ENCODE measurements at regions not wholly inside any gene's neighbourhood (a gene's known extent, or its start where the extent isn't known, plus 50 kb on each side); places are given as distances from the start of the nearest gene placed in this dataset.
A peak's percentile ranks its signal among the peaks of the same experiment; 100 is the strongest.

- Histone ChIP-seq H3K9ac (ENCODE audit: low read length) (no peak overlapping the region), H3K27me3 (ENCODE audit: control insufficient read depth, insufficient read depth, low read length) (no peaks in the 10 kb centered on the region), H3K36me3 (ENCODE audit: control insufficient read depth, insufficient read depth, low read length) (no peaks in the 10 kb centered on the region), H3K27ac (ENCODE audit: low read depth, low read length) (no peak overlapping the region), H3K4me1 (ENCODE audit: control insufficient read depth, insufficient read depth, low read length) (no peaks in the 10 kb centered on the region), H3K4me3 (ENCODE audit: low read length) (no peak overlapping the region)
These were observed 83.8 kb upstream of the WASF3 start for GRCh38 chr13:26473571-26474230.

- Histone ChIP-seq H3K36me3 (ENCODE audit: control insufficient read depth, insufficient read depth, low read length) (no peaks in the 10 kb centered on the region), H3K9ac (ENCODE audit: low read length) (no peak overlapping the region), H3K27me3 (ENCODE audit: control insufficient read depth, insufficient read depth, low read length) (no peaks in the 10 kb centered on the region), H3K4me1 (ENCODE audit: control insufficient read depth, insufficient read depth, low read length) (no peaks in the 10 kb centered on the region), H3K4me3 (ENCODE audit: low read length) (no peak overlapping the region), H3K27ac (ENCODE audit: low read depth, low read length) (no peak overlapping the region)
These were observed 83.2 kb upstream of the WASF3 start for GRCh38 chr13:26474286-26474685.

- Histone ChIP-seq H3K27me3 (ENCODE audit: control insufficient read depth, insufficient read depth, low read length) (no peaks in the 10 kb centered on the region), H3K27ac (ENCODE audit: low read depth, low read length) (peak overlapping the region; percentile 55), H3K36me3 (ENCODE audit: control insufficient read depth, insufficient read depth, low read length) (no peaks in the 10 kb centered on the region), H3K4me3 (ENCODE audit: low read length) (no peak overlapping the region), H3K4me1 (ENCODE audit: control insufficient read depth, insufficient read depth, low read length) (no peaks in the 10 kb centered on the region), H3K9ac (ENCODE audit: low read length) (no peak overlapping the region)
These were observed 82.0 kb upstream of the WASF3 start for GRCh38 chr13:26475176-26476110.

GRCh38 chr13:26476111-26476781 lies 81.2 kb upstream of the WASF3 start:
- Histone ChIP-seq H3K27ac (ENCODE audit: low read depth, low read length) (peak overlapping the region; percentile 55), H3K36me3 (ENCODE audit: control insufficient read depth, insufficient read depth, low read length) (no peaks in the 10 kb centered on the region), H3K4me1 (ENCODE audit: control insufficient read depth, insufficient read depth, low read length) (no peaks in the 10 kb centered on the region), H3K27me3 (ENCODE audit: control insufficient read depth, insufficient read depth, low read length) (no peaks in the 10 kb centered on the region), H3K9ac (ENCODE audit: low read length) (no peak overlapping the region), H3K4me3 (ENCODE audit: low read length) (no peak overlapping the region)

GRCh38 chr13:26476782-26477142 lies 80.7 kb upstream of the WASF3 start:
- Histone ChIP-seq H3K9ac (ENCODE audit: low read length) (no peak overlapping the region), H3K4me3 (ENCODE audit: low read length) (no peak overlapping the region), H3K27ac (ENCODE audit: low read depth, low read length) (peak overlapping the region; percentile 55), H3K4me1 (ENCODE audit: control insufficient read depth, insufficient read depth, low read length) (no peaks in the 10 kb centered on the region), H3K36me3 (ENCODE audit: control insufficient read depth, insufficient read depth, low read length) (no peaks in the 10 kb centered on the region), H3K27me3 (ENCODE audit: control insufficient read depth, insufficient read depth, low read length) (no peaks in the 10 kb centered on the region)

GRCh38 chr13:26477681-26478080 lies 79.8 kb upstream of the WASF3 start:
- Histone ChIP-seq H3K27me3 (ENCODE audit: control insufficient read depth, insufficient read depth, low read length) (no peaks in the 10 kb centered on the region), H3K9ac (ENCODE audit: low read length) (no peak overlapping the region), H3K27ac (ENCODE audit: low read depth, low read length) (no peak overlapping the region), H3K36me3 (ENCODE audit: control insufficient read depth, insufficient read depth, low read length) (no peaks in the 10 kb centered on the region), H3K4me1 (ENCODE audit: control insufficient read depth, insufficient read depth, low read length) (no peaks in the 10 kb centered on the region), H3K4me3 (ENCODE audit: low read length) (no peak overlapping the region)

- H3K27ac ChIP-seq (ENCODE audit: low read depth, low read length): no peak overlapping the region
These were observed 77.1 kb upstream of the WASF3 start for GRCh38 chr13:26480246-26480855.

GRCh38 chr13:26482451-26483197 lies 74.9 kb upstream of the WASF3 start:
- Histone ChIP-seq H3K36me3 (ENCODE audit: control insufficient read depth, insufficient read depth, low read length) (no peaks in the 10 kb centered on the region), H3K27ac (ENCODE audit: low read depth, low read length) (no peak overlapping the region), H3K9ac (ENCODE audit: low read length) (no peak overlapping the region), H3K4me3 (ENCODE audit: low read length) (no peak overlapping the region), H3K27me3 (ENCODE audit: control insufficient read depth, insufficient read depth, low read length) (no peaks in the 10 kb centered on the region), H3K4me1 (ENCODE audit: control insufficient read depth, insufficient read depth, low read length) (peaks cover 20% of the 10 kb centered on the region)

More at GRCh38 chr13:26480246-26480855, 77.1 kb upstream of the WASF3 start:
- Histone ChIP-seq H3K27me3 (ENCODE audit: control insufficient read depth, insufficient read depth, low read length) (no peaks in the 10 kb centered on the region), H3K4me3 (ENCODE audit: low read length) (no peak overlapping the region), H3K9ac (ENCODE audit: low read length) (no peak overlapping the region), H3K4me1 (ENCODE audit: control insufficient read depth, insufficient read depth, low read length) (peaks cover under 1% of the 10 kb centered on the region), H3K36me3 (ENCODE audit: control insufficient read depth, insufficient read depth, low read length) (no peaks in the 10 kb centered on the region)

GRCh38 chr13:26483546-26483945 lies 73.9 kb upstream of the WASF3 start:
- no peak overlapping the region for H3K4me3 ChIP-seq (ENCODE audit: low read length)

GRCh38 chr13:26484196-26484595 lies 73.3 kb upstream of the WASF3 start:
- H3K9ac ChIP-seq (ENCODE audit: low read length): no peak overlapping the region
- H3K27me3 ChIP-seq (ENCODE audit: control insufficient read depth, insufficient read depth, low read length): no peaks in the 10 kb centered on the region
- no peak overlapping the region for H3K4me3 ChIP-seq (ENCODE audit: low read length)
- H3K36me3 ChIP-seq (ENCODE audit: control insufficient read depth, insufficient read depth, low read length): no peaks in the 10 kb centered on the region
- H3K27ac ChIP-seq (ENCODE audit: low read depth, low read length): no peak overlapping the region
- peaks cover 20% of the 10 kb centered on the region for H3K4me1 ChIP-seq (ENCODE audit: control insufficient read depth, insufficient read depth, low read length)

More at GRCh38 chr13:26483546-26483945, 73.9 kb upstream of the WASF3 start:
- Histone ChIP-seq H3K4me1 (ENCODE audit: control insufficient read depth, insufficient read depth, low read length) (peaks cover 20% of the 10 kb centered on the region), H3K9ac (ENCODE audit: low read length) (no peak overlapping the region), H3K27me3 (ENCODE audit: control insufficient read depth, insufficient read depth, low read length) (no peaks in the 10 kb centered on the region), H3K36me3 (ENCODE audit: control insufficient read depth, insufficient read depth, low read length) (no peaks in the 10 kb centered on the region), H3K27ac (ENCODE audit: low read depth, low read length) (no peak overlapping the region)

GRCh38 chr13:26485288-26485687 lies 72.2 kb upstream of the WASF3 start:
- no peak overlapping the region for H3K9ac ChIP-seq (ENCODE audit: low read length)
- no peaks in the 10 kb centered on the region for H3K27me3 ChIP-seq (ENCODE audit: control insufficient read depth, insufficient read depth, low read length)
- H3K27ac ChIP-seq (ENCODE audit: low read depth, low read length): peak overlapping the region; percentile 48

More at GRCh38 chr13:26485288-26485687, 72.2 kb upstream of the WASF3 start:
- Histone ChIP-seq H3K36me3 (ENCODE audit: control insufficient read depth, insufficient read depth, low read length) (no peaks in the 10 kb centered on the region), H3K4me3 (ENCODE audit: low read length) (no peak overlapping the region), H3K4me1 (ENCODE audit: control insufficient read depth, insufficient read depth, low read length) (peaks cover 20% of the 10 kb centered on the region)

Data from rectal smooth muscle tissue (tissue), 1 donor.